ENCODE measurements at regions not wholly inside any gene's neighbourhood (a gene's known extent, or its start where the extent isn't known, plus 50 kb on each side); places are given as distances from the start of the nearest gene placed in this dataset.

DNA sequence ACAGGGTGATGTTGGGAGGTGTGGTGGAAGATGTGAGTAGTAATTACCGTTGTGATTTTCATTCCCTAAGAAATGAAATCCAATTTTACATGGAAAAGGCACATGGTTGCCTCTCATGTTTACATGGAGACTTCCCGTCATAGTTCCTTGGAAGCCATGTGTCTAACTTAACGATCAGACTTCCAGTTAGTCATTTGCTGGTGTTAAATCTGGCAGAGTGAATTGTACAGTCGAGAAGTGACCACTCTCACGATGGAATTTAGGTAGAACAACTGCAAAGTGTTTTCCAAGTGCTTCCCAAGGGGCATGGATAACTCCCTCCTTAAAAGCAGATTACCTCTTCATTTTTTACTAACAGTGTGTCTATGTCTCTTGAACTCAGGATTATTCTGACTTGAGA lies 145.8 kb upstream of the CCN2 start:
- no peaks in the 10 kb centered on the region for H3K79me2 ChIP-seq (ENCODE audit: insufficient read depth, low read length)
- TF ChIP-seq, protein P1, sequence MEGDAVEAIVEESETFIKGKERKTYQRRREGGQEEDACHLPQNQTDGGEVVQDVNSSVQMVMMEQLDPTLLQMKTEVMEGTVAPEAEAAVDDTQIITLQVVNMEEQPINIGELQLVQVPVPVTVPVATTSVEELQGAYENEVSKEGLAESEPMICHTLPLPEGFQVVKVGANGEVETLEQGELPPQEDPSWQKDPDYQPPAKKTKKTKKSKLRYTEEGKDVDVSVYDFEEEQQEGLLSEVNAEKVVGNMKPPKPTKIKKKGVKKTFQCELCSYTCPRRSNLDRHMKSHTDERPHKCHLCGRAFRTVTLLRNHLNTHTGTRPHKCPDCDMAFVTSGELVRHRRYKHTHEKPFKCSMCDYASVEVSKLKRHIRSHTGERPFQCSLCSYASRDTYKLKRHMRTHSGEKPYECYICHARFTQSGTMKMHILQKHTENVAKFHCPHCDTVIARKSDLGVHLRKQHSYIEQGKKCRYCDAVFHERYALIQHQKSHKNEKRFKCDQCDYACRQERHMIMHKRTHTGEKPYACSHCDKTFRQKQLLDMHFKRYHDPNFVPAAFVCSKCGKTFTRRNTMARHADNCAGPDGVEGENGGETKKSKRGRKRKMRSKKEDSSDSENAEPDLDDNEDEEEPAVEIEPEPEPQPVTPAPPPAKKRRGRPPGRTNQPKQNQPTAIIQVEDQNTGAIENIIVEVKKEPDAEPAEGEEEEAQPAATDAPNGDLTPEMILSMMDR (IDR thresholded peaks at IDR 0.05; ENCODE audit: insufficient read depth, low read depth, low read length): no peak
- no peak overlapping the region for H3K4me3 Mint-ChIP-seq (ENCODE audit: unreplicated experiment)
- H3K27me3 Mint-ChIP-seq (ENCODE audit: low read depth, unreplicated experiment): no peaks in the 10 kb centered on the region
- no peak overlapping the region for H3K27ac Mint-ChIP-seq (ENCODE audit: unreplicated experiment)
- H3K4me1 ChIP-seq (ENCODE audit: insufficient read depth, low read length): no peaks in the 10 kb centered on the region
- H2AFZ ChIP-seq (ENCODE audit: low read depth, low read length): no peak overlapping the region
- no peaks in the 10 kb centered on the region for H3K36me3 ChIP-seq (ENCODE audit: insufficient read depth, low read length)
- FAIRE-seq (no peak), DNase-seq (ENCODE audit: low read depth) (no peak)
- no peaks in the 10 kb centered on the region for H3K9me3 Mint-ChIP-seq (ENCODE audit: unreplicated experiment)
- no peaks in the 10 kb centered on the region for H3K9me3 ChIP-seq (ENCODE audit: insufficient read depth, low read depth, low read length)
- no peaks in the 10 kb centered on the region for H3K27me3 ChIP-seq (ENCODE audit: insufficient read depth, low read length)
- no peak overlapping the region for H3K27ac ChIP-seq (ENCODE audit: low read depth, low read length)
- H3K4me2 ChIP-seq (ENCODE audit: low read length): no peak overlapping the region
- H4K20me1 ChIP-seq (ENCODE audit: insufficient read depth, low read length): no peaks in the 10 kb centered on the region
- H3K4me3 ChIP-seq (ENCODE audit: insufficient read depth, low read depth, low read length): no peak overlapping the region
- peaks cover 14% of the 10 kb centered on the region for H3K4me1 Mint-ChIP-seq (ENCODE audit: low read depth, unreplicated experiment)
- no peaks in the 10 kb centered on the region for H3K36me3 Mint-ChIP-seq (ENCODE audit: low read depth, unreplicated experiment)
- no peak overlapping the region for H3K9ac ChIP-seq (ENCODE audit: low read length)

DNA sequence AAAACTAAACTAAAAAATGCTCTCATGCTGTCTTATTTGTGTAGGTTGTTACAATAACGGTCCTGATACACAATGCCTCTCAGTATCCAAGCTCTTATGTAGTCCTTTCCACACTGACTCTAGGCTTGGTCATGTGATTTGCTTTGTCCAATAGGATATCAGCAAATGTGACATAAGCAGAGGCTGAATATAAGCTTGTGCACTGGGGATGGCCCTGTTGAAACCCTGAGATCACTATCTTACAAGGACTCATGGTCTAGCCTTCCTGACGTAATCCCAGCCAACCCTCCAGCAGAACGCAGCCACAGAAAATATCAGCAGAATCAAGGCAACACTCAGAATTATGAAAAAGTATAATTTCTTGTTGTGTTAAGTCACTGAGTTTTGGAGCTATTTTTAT lies 145.1 kb upstream of the CCN2 start:
- DNase-seq (ENCODE audit: low read depth): no peak
- Mint-ChIP-seq H3K9me3 (ENCODE audit: unreplicated experiment) (no peaks in the 10 kb centered on the region), H3K4me1 (ENCODE audit: low read depth, unreplicated experiment) (peaks cover 9% of the 10 kb centered on the region), H3K4me3 (ENCODE audit: unreplicated experiment) (no peak overlapping the region), H3K36me3 (ENCODE audit: low read depth, unreplicated experiment) (no peaks in the 10 kb centered on the region), H3K27ac (ENCODE audit: unreplicated experiment) (no peak overlapping the region), H3K27me3 (ENCODE audit: low read depth, unreplicated experiment) (no peaks in the 10 kb centered on the region)
- Histone ChIP-seq H2AFZ (ENCODE audit: low read depth, low read length) (no peak overlapping the region), H3K4me2 (ENCODE audit: low read length) (no peak overlapping the region), H3K27me3 (ENCODE audit: insufficient read depth, low read length) (no peaks in the 10 kb centered on the region), H4K20me1 (ENCODE audit: insufficient read depth, low read length) (no peaks in the 10 kb centered on the region), H3K4me1 (ENCODE audit: insufficient read depth, low read length) (no peaks in the 10 kb centered on the region), H3K4me3 (ENCODE audit: insufficient read depth, low read depth, low read length) (no peak overlapping the region), H3K79me2 (ENCODE audit: insufficient read depth, low read length) (no peaks in the 10 kb centered on the region), H3K9me3 (ENCODE audit: insufficient read depth, low read depth, low read length) (no peaks in the 10 kb centered on the region), H3K27ac (ENCODE audit: low read depth, low read length) (no peak overlapping the region), H3K36me3 (ENCODE audit: insufficient read depth, low read length) (no peaks in the 10 kb centered on the region), H3K9ac (ENCODE audit: low read length) (no peak overlapping the region)
- peak; percentile 23 for FAIRE-seq
- TF ChIP-seq EZH2 (IDR thresholded peaks at IDR 0.05; ENCODE audit: insufficient read depth, low read length): no peak
- TF ChIP-seq, protein P1 (IDR thresholded peaks at IDR 0.05; ENCODE audit: insufficient read depth, low read depth, low read length): no peak

DNA sequence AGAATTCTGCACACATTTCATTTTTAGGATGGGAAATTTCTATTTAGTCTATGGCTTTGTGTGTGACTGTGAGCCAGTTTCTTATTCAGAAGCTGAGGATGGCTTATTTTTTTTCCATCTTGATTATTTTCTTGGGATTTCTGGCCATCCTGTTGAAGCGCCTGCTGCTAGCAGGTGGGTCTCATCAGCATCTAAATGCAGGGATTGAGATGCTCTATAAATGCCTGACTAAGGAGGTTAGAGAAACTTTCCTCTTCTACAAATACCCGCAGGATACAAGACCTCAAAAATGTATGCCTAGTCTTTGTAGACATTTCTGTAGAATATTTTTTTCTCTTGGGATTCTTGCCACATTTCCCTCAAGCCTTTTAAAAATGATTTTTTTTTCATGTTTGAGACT lies 138.0 kb upstream of the CCN2 start:
- H3K27me3 ChIP-seq (ENCODE audit: insufficient read depth, low read length): no peaks in the 10 kb centered on the region
- no peak overlapping the region for H3K4me2 ChIP-seq (ENCODE audit: low read length)
- no peaks in the 10 kb centered on the region for H3K36me3 Mint-ChIP-seq (ENCODE audit: low read depth, unreplicated experiment)

More for the DNA sequence above, 138.0 kb upstream of the CCN2 start:
- Histone ChIP-seq H3K36me3 (ENCODE audit: insufficient read depth, low read length) (no peaks in the 10 kb centered on the region), H3K79me2 (ENCODE audit: insufficient read depth, low read length) (no peaks in the 10 kb centered on the region), H3K4me3 (ENCODE audit: insufficient read depth, low read depth, low read length) (no peak overlapping the region), H3K4me1 (ENCODE audit: insufficient read depth, low read length) (peaks cover 15% of the 10 kb centered on the region), H4K20me1 (ENCODE audit: insufficient read depth, low read length) (no peaks in the 10 kb centered on the region), H2AFZ (ENCODE audit: low read depth, low read length) (no peak overlapping the region), H3K9ac (ENCODE audit: low read length) (no peak overlapping the region), H3K27ac (ENCODE audit: low read depth, low read length) (no peak overlapping the region), H3K9me3 (ENCODE audit: insufficient read depth, low read depth, low read length) (no peaks in the 10 kb centered on the region)
- peaks cover 36% of the 10 kb centered on the region for H3K4me1 Mint-ChIP-seq (ENCODE audit: low read depth, unreplicated experiment)
- H3K9me3 Mint-ChIP-seq (ENCODE audit: unreplicated experiment): peaks cover 2% of the 10 kb centered on the region
- FAIRE-seq: no peak
- no peaks in the 10 kb centered on the region for H3K27me3 Mint-ChIP-seq (ENCODE audit: low read depth, unreplicated experiment)
- DNase-seq (ENCODE audit: low read depth): no peak
- no peak overlapping the region for H3K27ac Mint-ChIP-seq (ENCODE audit: unreplicated experiment)
- H3K4me3 Mint-ChIP-seq (ENCODE audit: unreplicated experiment): no peak overlapping the region
- TF ChIP-seq, protein P1 (IDR thresholded peaks at IDR 0.05; ENCODE audit: insufficient read depth, low read depth, low read length): no peak
- no peak for TF ChIP-seq EZH2 (IDR thresholded peaks at IDR 0.05; ENCODE audit: insufficient read depth, low read length)
